A673 (cell line): ENCODE measurements at regions not wholly inside any gene's neighbourhood (a gene's known extent, or its start where the extent isn't known, plus 50 kb on each side); places are given as distances from the start of the nearest gene placed in this dataset.

Experiments used
- BruUV-seq: library from RNA; stranded (reverse); fragments of 400-500 nt; replicated peaks from 2 replicates; lab custom pipeline; 2021; lab: Mats Ljungman, UMichigan
- CTCF ChIA-PET: fragments of 300-600 bp; sonication (Branson Sonifier 250); formaldehyde crosslinking; loops from one replicate; lab custom pipeline; 2022; ENCODE audit warnings: antibody characterized with exemption; lab: Charles Lee
- POLR2A ChIA-PET: fragments of 300-600 bp; sonication (Branson Sonifier 250); formaldehyde crosslinking; loops from one replicate; lab custom pipeline; 2022; ENCODE audit warnings: antibody characterized with exemption; ENCODE audit not compliant: low non-redundant PET; lab: Charles Lee
- DNase-seq: peaks from one replicate; pipeline ENCODE4 v3.0.0-alpha.2; 2015; ENCODE audit warnings: low spot score
- H3K27ac ChIP-seq: fragments of 200-600 bp; sonication (generic); 2 replicates; pipeline ENCODE4 v1.5.1; 2016; ENCODE audit warnings: mixed run types, low read depth, mild to moderate bottlenecking, mixed read lengths, antibody characterized with exemption, low read length; ENCODE audit not compliant: poor library complexity, severe bottlenecking
- H3K27me3 ChIP-seq: fragments of 200-600 bp; sonication (generic); replicated peaks from 2 replicates; pipeline ENCODE4 v1.6.1; 2017; ENCODE audit warnings: mixed run types, low read depth, mild to moderate bottlenecking, mixed read lengths, antibody characterized with exemption, low read length; ENCODE audit not compliant: insufficient read depth, poor library complexity
- H3K36me3 ChIP-seq: fragments of 200-600 bp; sonication (generic); 2 replicates; pipeline ENCODE4 v1.6.1; 2016; ENCODE audit warnings: mixed run types, mild to moderate bottlenecking, mixed read lengths, antibody characterized with exemption, low read length; ENCODE audit not compliant: insufficient read depth, poor library complexity, severe bottlenecking
- H3K4me1 ChIP-seq: fragments of 200-600 bp; sonication (generic); 2 replicates; pipeline ENCODE4 v1.6.1; 2017; ENCODE audit warnings: mixed run types, mild to moderate bottlenecking, mixed read lengths, antibody characterized with exemption, low read length; ENCODE audit not compliant: insufficient read depth, poor library complexity, severe bottlenecking
- H3K4me3 ChIP-seq: fragments of 200-600 bp; sonication (generic); 2 replicates; pipeline ENCODE4 v1.5.1; 2016; ENCODE audit warnings: low read depth, mixed run types, mild to moderate bottlenecking, mixed read lengths, low read length; ENCODE audit not compliant: poor library complexity, severe bottlenecking
- H3K9me3 ChIP-seq: fragments of 200-600 bp; sonication (generic); 2 replicates; pipeline ENCODE4 v1.6.1; 2016; ENCODE audit warnings: mixed run types, low read depth, mild to moderate bottlenecking, mixed read lengths, antibody characterized with exemption, low read length; ENCODE audit not compliant: poor library complexity, severe bottlenecking
- CTCF ChIP-seq: fragments of 300-800, 200-600 bp; sonication (generic); conservative IDR thresholded peaks from 2 replicates; pipeline ENCODE4 v1.5.1; 2017; ENCODE audit warnings: low read depth, mild to moderate bottlenecking, antibody characterized with exemption, low read length, moderate library complexity, mixed read lengths
- EZH2 ChIP-seq: fragments of 200-600 bp; sonication (generic); IDR thresholded peaks from 2 replicates; pipeline ENCODE4 v1.6.1; 2017; ENCODE audit warnings: borderline replicate concordance, low read depth, mild to moderate bottlenecking, mixed read lengths, antibody characterized with exemption, low read length; ENCODE audit not compliant: poor library complexity, severe bottlenecking
- intact Hi-C: fragments of 100-400 bp; cut with micrococcal nuclease; formaldehyde crosslinking; loops from one replicate; pipeline ENCODE4 v1.10.0; 2022; ENCODE audit not compliant: unreplicated experiment

- CTCF ChIA-PET: no interaction called here
- H3K4me1 ChIP-seq: no peaks in the 10 kb centered on the region
- no peaks in the 10 kb centered on the region for H3K27me3 ChIP-seq
Measured at GRCh38 chr3:156035158-156035557, 85.2 kb upstream of the KCNAB1 start.

GRCh38 chr3:156036258-156037053, 83.9 kb upstream of the KCNAB1 start:
- no peak overlapping the region for H3K27ac ChIP-seq
- DNase-seq: no peak
- H3K9me3 ChIP-seq: no peaks in the 10 kb centered on the region
- CTCF ChIA-PET: no interaction called here
- no peak overlapping the region for H3K4me3 ChIP-seq
- H3K27me3 ChIP-seq: no peaks in the 10 kb centered on the region
- no peaks in the 10 kb centered on the region for H3K36me3 ChIP-seq
- POLR2A ChIA-PET: no interaction called here
- no TSS peak for BruUV-seq
- no peak for TF ChIP-seq CTCF
- TF ChIP-seq EZH2: no peak
- H3K4me1 ChIP-seq: no peaks in the 10 kb centered on the region
- intact Hi-C loops: no loop called here

More at GRCh38 chr3:156035158-156035557, 85.2 kb upstream of the KCNAB1 start:
- POLR2A ChIA-PET: no interaction called here
- Histone ChIP-seq H3K9me3 (no peaks in the 10 kb centered on the region), H3K27ac (no peak overlapping the region), H3K4me3 (no peak overlapping the region), H3K36me3 (no peaks in the 10 kb centered on the region)
- no peak for TF ChIP-seq CTCF
- TF ChIP-seq EZH2: no peak
- BruUV-seq: no TSS peak
- intact Hi-C loops: no loop called here
- DNase-seq: no peak

- no TSS peak for BruUV-seq
- intact Hi-C loops: no loop called here
- Histone ChIP-seq H3K4me1 (no peaks in the 10 kb centered on the region), H3K27ac (no peak overlapping the region), H3K36me3 (no peaks in the 10 kb centered on the region), H3K27me3 (no peaks in the 10 kb centered on the region), H3K9me3 (no peaks in the 10 kb centered on the region), H3K4me3 (no peak overlapping the region)
- POLR2A ChIA-PET: no interaction called here
- no peak for DNase-seq
- no peak for TF ChIP-seq CTCF
- TF ChIP-seq EZH2: no peak
- CTCF ChIA-PET: no interaction called here
Measured at GRCh38 chr3:156037356-156037755, 83.0 kb upstream of the KCNAB1 start.
